ENCODE measurements at regions not wholly inside any gene's neighbourhood (a gene's known extent, or its start where the extent isn't known, plus 50 kb on each side); places are given as distances from the start of the nearest gene placed in this dataset.

DNA sequence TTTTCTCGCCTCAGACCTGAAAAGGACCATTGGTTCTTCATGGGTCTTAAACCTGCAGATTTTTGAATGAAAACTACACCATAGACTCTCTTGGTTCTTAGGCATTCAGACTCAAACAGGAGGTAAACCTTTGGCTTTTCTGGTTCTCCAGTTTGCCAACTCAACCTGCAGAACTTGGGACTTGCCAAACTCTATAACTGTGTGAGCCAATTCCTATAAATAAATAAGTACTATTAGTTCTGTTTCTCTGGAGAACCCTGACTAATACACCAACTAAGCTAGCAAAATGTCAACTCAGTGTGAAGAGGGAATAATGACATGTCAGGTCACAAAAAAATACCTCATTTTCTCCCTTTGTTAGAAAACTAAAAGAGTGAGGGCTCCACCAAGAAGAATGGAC is 374.6 kb downstream of the RAB28 start (continued):
- TF ChIP-seq YY1 (IDR thresholded peaks at IDR 0.05; ENCODE audit: low read depth, low read length) (no peak), KDM5A (IDR thresholded peaks at IDR 0.05; ENCODE audit: low read length) (no peak), POLR2AphosphoS5 (IDR thresholded peaks at IDR 0.05; ENCODE audit: low read depth, low read length) (no peak), JUND (IDR thresholded peaks at IDR 0.05; ENCODE audit: low read length) (no peak), RBBP5 (IDR thresholded peaks at IDR 0.05; ENCODE audit: borderline replicate concordance, low read depth, low read length) (no peak), CEBPB (IDR thresholded peaks at IDR 0.05; ENCODE audit: low read depth, low read length) (no peak), TCF12 (IDR thresholded peaks at IDR 0.05; ENCODE audit: low read depth, low read length) (no peak), ASH2L (IDR thresholded peaks at IDR 0.05; ENCODE audit: low read length) (no peak), SRF (IDR thresholded peaks at IDR 0.05; ENCODE audit: low read depth, low read length) (no peak), RAD21 (IDR thresholded peaks at IDR 0.05 in 1 of 2, conservative IDR thresholded peaks at IDR 0.05 in 1 of 2; ENCODE audit: low read depth in 2 of 2, low read length in 2 of 2) (no peak), CBX8 (IDR thresholded peaks at IDR 0.05; ENCODE audit: borderline replicate concordance, low read depth, low read length) (no peak), NRF1 (IDR thresholded peaks at IDR 0.05; ENCODE audit: low read depth, low read length) (no peak), TAF1 (IDR thresholded peaks at IDR 0.05; ENCODE audit: low read depth, low read length) (no peak), SP1 (IDR thresholded peaks at IDR 0.05; ENCODE audit: low read depth, low read length) (no peak), EZH2 (IDR thresholded peaks at IDR 0.05; ENCODE audit: low read depth, low read length, severe bottlenecking) (no peak), CTBP2 (IDR thresholded peaks at IDR 0.05; ENCODE audit: borderline replicate concordance, insufficient read depth, insufficient read length, low read length) (no peak), FOSL1 (IDR thresholded peaks at IDR 0.05; ENCODE audit: insufficient read depth, low read depth, low read length) (no peak), BACH1 (IDR thresholded peaks at IDR 0.05; ENCODE audit: low read length) (no peak), TBP (IDR thresholded peaks at IDR 0.05; ENCODE audit: low read depth, low read length) (no peak)
